CD8-positive, alpha-beta memory T cell (primary cell): ENCODE measurements at regions not wholly inside any gene's neighbourhood (a gene's known extent, or its start where the extent isn't known, plus 50 kb on each side); places are given as distances from the start of the nearest gene placed in this dataset.

Experiments
- CTCF ChIA-PET: fragments of 350-600 bp; sonication (Branson Sonifier 250); formaldehyde crosslinking; loops from one replicate; lab custom pipeline; 2021; ENCODE audit warnings: antibody characterized with exemption; lab: Charles Lee
- POLR2A ChIA-PET: fragments of 350-600 bp; sonication (Branson Sonifier 250); formaldehyde crosslinking; loops from one replicate; lab custom pipeline; 2021; ENCODE audit warnings: antibody characterized with exemption; lab: Charles Lee
- DNase-seq, 5 donors: peaks; one replicate each; pipeline versions ENCODE4 v3.0.0 to v3.0.0-alpha.2; 2020 to 2022; ENCODE audit warnings: mixed read lengths in 1 of 5
- H3K27ac ChIP-seq: one replicate; pipeline ENCODE4 v1.7.0; 2013; ENCODE audit warnings: low read depth, mild to moderate bottlenecking, low read length, moderate library complexity
- H3K27me3 ChIP-seq: 2 replicates; pipeline ENCODE4 v1.7.0; 2013; ENCODE audit warnings: low read length, mild to moderate bottlenecking; ENCODE audit not compliant: insufficient read depth, poor library complexity, severe bottlenecking
- H3K36me3 ChIP-seq: 2 replicates; pipeline ENCODE4 v1.7.0; 2013; ENCODE audit warnings: mild to moderate bottlenecking, low read length, moderate library complexity; ENCODE audit not compliant: insufficient read depth
- H3K4me1 ChIP-seq: 2 replicates; pipeline ENCODE4 v1.7.0; 2013; ENCODE audit warnings: mild to moderate bottlenecking, low read length, moderate library complexity; ENCODE audit not compliant: insufficient read depth
- H3K4me3 ChIP-seq: 2 replicates; pipeline ENCODE4 v1.7.0; 2013; ENCODE audit warnings: mild to moderate bottlenecking, low read length
- H3K9me3 ChIP-seq: 2 replicates; pipeline ENCODE4 v1.7.0; 2013; ENCODE audit warnings: mild to moderate bottlenecking, low read length
- H3K27ac Mint-ChIP-seq, 8 donors: one replicate each; pipeline ENCODE4 v1.8.0; 2020 to 2021; ENCODE audit warnings: mixed read lengths in 8 of 8, mild to moderate bottlenecking in 6 of 8, inconsistent platforms in 3 of 8, moderate library complexity in 3 of 8
- H3K27me3 Mint-ChIP-seq, 2 donors: one replicate each; pipeline ENCODE4 v1.8.0; 2020 to 2021; ENCODE audit warnings: mixed read lengths in 2 of 2, mild to moderate bottlenecking in 1 of 2, moderate library complexity in 1 of 2
- H3K36me3 Mint-ChIP-seq, 3 donors: one replicate each; pipeline ENCODE4 v1.8.0; 2020 to 2021; ENCODE audit warnings: mixed read lengths in 3 of 3, inconsistent platforms in 1 of 3, mild to moderate bottlenecking in 1 of 3
- H3K4me1 Mint-ChIP-seq, 3 donors: one replicate each; pipeline ENCODE4 v1.8.0; 2020 to 2021; ENCODE audit warnings: mixed read lengths in 3 of 3, inconsistent platforms in 1 of 3, mild to moderate bottlenecking in 1 of 3
- H3K4me3 Mint-ChIP-seq, 7 donors: one replicate each; pipeline ENCODE4 v1.8.0; 2020 to 2021; ENCODE audit warnings: mixed read lengths in 7 of 7, mild to moderate bottlenecking in 6 of 7, moderate library complexity in 4 of 7, inconsistent platforms in 2 of 7
- H3K9me3 Mint-ChIP-seq, 5 donors: one replicate each; pipeline ENCODE4 v1.8.0; 2020 to 2022; ENCODE audit warnings: mixed read lengths in 5 of 5, mild to moderate bottlenecking in 3 of 5, moderate library complexity in 2 of 5, inconsistent platforms in 1 of 5

DNA sequence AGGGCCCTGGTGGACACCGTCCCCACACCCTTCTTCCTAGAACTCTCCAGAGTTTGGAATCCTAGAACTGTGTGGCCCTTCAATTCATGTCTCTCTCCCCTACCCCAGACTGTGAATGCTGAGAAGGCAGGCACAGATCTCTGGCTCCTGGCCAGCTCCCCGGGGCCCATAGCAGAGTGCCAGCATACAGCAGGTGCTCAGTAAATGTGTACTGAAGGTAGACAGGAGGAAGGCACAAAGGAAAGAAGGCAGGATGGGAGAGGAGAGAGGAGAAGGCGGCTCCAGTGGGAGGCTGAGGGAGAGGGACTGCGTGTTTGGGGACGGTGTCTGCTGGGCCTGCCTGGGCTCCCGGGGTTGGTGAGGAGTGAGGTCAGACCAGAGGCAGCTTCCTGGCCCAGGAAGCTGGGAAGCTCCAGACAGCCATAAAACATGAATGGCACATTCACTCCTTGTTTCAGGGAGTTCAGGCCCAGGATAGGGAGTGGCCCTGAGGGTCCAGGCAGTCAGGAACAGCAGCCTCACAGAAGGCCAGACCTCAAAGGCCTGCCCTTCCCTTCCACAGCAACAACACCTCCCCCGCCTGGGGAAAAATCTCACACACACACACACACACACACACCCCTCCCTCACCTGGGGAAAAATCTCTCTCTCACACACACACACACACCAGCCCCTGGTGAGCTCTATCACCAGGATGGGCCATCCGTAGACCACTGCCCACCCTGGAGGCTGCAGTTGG, 137.1 kb upstream of the PRR20G start:
- Mint-ChIP-seq H3K4me1 (no peaks in the 10 kb centered on the region), H3K27ac (no peak overlapping the region), H3K27me3 (peaks cover 15 to 52% of the 10 kb centered on the region in 2 donors), H3K4me3 (no peak overlapping the region), H3K9me3 (peaks cover 0 to 3% (median 0%) of the 10 kb centered on the region in 5 donors), H3K36me3 (no peaks in the 10 kb centered on the region)
- Histone ChIP-seq H3K36me3 (no peaks in the 10 kb centered on the region), H3K4me1 (no peaks in the 10 kb centered on the region), H3K27ac (no peak overlapping the region), H3K27me3 (no peaks in the 10 kb centered on the region), H3K4me3 (no peak overlapping the region), H3K9me3 (no peaks in the 10 kb centered on the region)
- ChIA-PET POLR2A (no interaction called here), CTCF (no interaction called here)
- DNase-seq, result no peak

DNA sequence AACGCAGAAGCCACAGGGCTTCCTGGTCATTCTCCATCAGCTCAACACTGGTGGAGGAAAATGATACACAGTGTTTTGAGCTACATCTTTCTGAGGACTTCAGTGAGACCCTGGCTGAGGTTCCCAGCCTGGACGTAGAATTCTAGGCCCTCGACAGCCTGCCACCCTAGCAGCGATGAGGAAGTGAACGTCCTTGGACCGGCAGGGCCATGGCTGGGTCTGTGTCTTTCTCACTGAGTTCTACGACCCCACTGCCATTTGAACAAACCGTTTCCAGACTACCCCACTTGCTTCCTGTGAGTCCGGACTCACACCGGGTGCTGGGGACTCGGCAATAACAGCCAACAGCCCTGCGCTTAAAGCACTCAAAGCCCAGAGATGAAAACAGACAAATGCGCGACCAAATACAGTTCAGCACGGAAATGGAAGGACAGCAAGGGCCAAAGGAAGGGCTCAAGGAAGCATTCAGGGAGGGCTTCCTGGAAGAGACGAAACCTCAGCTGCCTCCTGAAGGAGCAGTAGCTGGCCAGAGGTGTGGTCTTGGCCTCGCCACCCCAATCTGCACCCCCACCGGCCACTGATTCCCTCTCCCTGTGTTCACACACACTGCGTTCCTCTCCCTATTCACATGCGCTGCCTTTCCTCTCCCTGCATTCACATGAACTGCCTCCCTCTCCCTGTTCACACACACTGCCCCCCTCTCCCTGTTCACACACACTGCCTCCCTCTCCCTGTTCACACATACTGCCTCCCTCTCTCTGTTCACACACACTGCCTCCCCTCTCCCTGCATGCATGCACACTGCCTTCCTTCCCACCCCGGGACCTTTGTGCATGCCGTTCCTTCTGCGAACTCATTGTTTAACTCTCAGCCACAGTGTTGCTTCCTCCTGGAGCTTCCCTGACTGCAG, 136.3 kb upstream of the PRR20G start:
- H3K9me3 ChIP-seq, result no peaks in the 10 kb centered on the region
- CTCF ChIA-PET, result no interaction called here
- Mint-ChIP-seq H3K4me1 (no peaks in the 10 kb centered on the region), H3K4me3 (no peak overlapping the region), H3K27me3 (peaks cover 15 to 57% of the 10 kb centered on the region in 2 donors), H3K9me3 (peaks cover 0 to 1% (median 0%) of the 10 kb centered on the region in 5 donors), H3K36me3 (no peaks in the 10 kb centered on the region), H3K27ac (no peak overlapping the region)
- H3K36me3 ChIP-seq, result no peaks in the 10 kb centered on the region
- H3K27ac ChIP-seq, result no peak overlapping the region
- no peak for DNase-seq
- no peaks in the 10 kb centered on the region for H3K27me3 ChIP-seq
- H3K4me3 ChIP-seq, result no peak overlapping the region
- no peaks in the 10 kb centered on the region for H3K4me1 ChIP-seq
- POLR2A ChIA-PET, result no interaction called here

- POLR2A ChIA-PET, result no interaction called here
- peaks cover 9 to 55% of the 10 kb centered on the region in 2 donors for H3K27me3 Mint-ChIP-seq
- no peaks in the 10 kb centered on the region for H3K36me3 ChIP-seq
- no peak overlapping the region for H3K4me3 ChIP-seq
- H3K27ac ChIP-seq, result no peak overlapping the region
- H3K27me3 ChIP-seq, result no peaks in the 10 kb centered on the region
- no peaks in the 10 kb centered on the region for H3K4me1 ChIP-seq
- no peaks in the 10 kb centered on the region for H3K9me3 ChIP-seq
- CTCF ChIA-PET, result no interaction called here
- DNase-seq, result no peak
- no peak overlapping the region for H3K27ac Mint-ChIP-seq
- no peaks in the 10 kb centered on the region for H3K9me3 Mint-ChIP-seq
- no peaks in the 10 kb centered on the region for H3K4me1 Mint-ChIP-seq
- H3K4me3 Mint-ChIP-seq, result no peak overlapping the region
- no peaks in the 10 kb centered on the region for H3K36me3 Mint-ChIP-seq
These were observed 135.0 kb upstream of the PRR20G start for GRCh38 chr3:127422663-127423375.

GRCh38 chr3:127421943-127422662, 134.3 kb upstream of the PRR20G start:
- Histone ChIP-seq H3K27ac (no peak overlapping the region), H3K4me1 (no peaks in the 10 kb centered on the region), H3K9me3 (no peaks in the 10 kb centered on the region), H3K36me3 (no peaks in the 10 kb centered on the region), H3K4me3 (no peak overlapping the region), H3K27me3 (no peaks in the 10 kb centered on the region)
- H3K9me3 Mint-ChIP-seq, result no peaks in the 10 kb centered on the region
- POLR2A ChIA-PET, result no interaction called here
- H3K36me3 Mint-ChIP-seq, result no peaks in the 10 kb centered on the region
- peaks cover 5 to 55% of the 10 kb centered on the region in 2 donors for H3K27me3 Mint-ChIP-seq
- no peak overlapping the region for H3K27ac Mint-ChIP-seq
- H3K4me3 Mint-ChIP-seq, result no peak overlapping the region
- no peaks in the 10 kb centered on the region for H3K4me1 Mint-ChIP-seq
- CTCF ChIA-PET, result no interaction called here
- DNase-seq, result no peak

DNA sequence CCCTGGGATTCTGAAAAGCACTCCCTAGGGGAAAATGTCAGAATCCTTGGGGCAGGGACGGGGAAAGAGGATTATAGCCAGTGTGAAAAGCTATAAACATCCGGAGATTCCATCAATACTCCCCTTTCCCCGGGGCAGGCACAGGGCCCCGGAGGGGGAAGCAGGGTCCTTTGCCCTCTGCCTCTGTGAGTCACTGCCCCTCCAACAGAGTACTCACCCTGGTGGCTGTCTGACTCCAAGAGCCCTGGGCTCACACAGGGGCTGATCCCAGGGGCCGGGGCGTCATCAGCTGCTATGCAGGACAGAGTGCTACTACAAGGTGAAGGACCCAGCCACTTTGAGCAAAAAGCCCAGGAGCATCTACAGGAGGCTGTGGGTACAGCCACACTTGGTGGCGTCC, 133.0 kb upstream of the PRR20G start:
- peaks cover 3 to 56% of the 10 kb centered on the region in 2 donors for H3K27me3 Mint-ChIP-seq
- ChIA-PET POLR2A (no interaction called here), CTCF (no interaction called here)
- H3K36me3 ChIP-seq, result no peaks in the 10 kb centered on the region
- H3K27ac ChIP-seq, result no peak overlapping the region
- H3K9me3 ChIP-seq, result no peaks in the 10 kb centered on the region
- DNase-seq, result no peak
- H3K27ac Mint-ChIP-seq, result no peak overlapping the region
- H3K4me1 ChIP-seq, result no peaks in the 10 kb centered on the region
- H3K27me3 ChIP-seq, result no peaks in the 10 kb centered on the region
- H3K4me3 Mint-ChIP-seq, result no peak overlapping the region
- H3K4me3 ChIP-seq, result no peak overlapping the region
- no peaks in the 10 kb centered on the region for H3K36me3 Mint-ChIP-seq
- no peaks in the 10 kb centered on the region for H3K9me3 Mint-ChIP-seq
- H3K4me1 Mint-ChIP-seq, result no peaks in the 10 kb centered on the region

GRCh38 chr3:127419641-127420553, 132.1 kb upstream of the PRR20G start:
- no peak overlapping the region for H3K4me3 ChIP-seq
- no peak overlapping the region for H3K27ac Mint-ChIP-seq
- H3K9me3 Mint-ChIP-seq, result no peaks in the 10 kb centered on the region
- no peak overlapping the region for H3K27ac ChIP-seq
- H3K4me1 Mint-ChIP-seq, result no peaks in the 10 kb centered on the region
- no peak for DNase-seq
- CTCF ChIA-PET, result no interaction called here
- no peaks in the 10 kb centered on the region for H3K36me3 Mint-ChIP-seq
- H3K4me3 Mint-ChIP-seq, result no peak overlapping the region
- H3K27me3 Mint-ChIP-seq, result peaks cover 4 to 60% of the 10 kb centered on the region in 2 donors
- no peaks in the 10 kb centered on the region for H3K27me3 ChIP-seq
- POLR2A ChIA-PET, result no interaction called here
- H3K4me1 ChIP-seq, result no peaks in the 10 kb centered on the region
- no peaks in the 10 kb centered on the region for H3K9me3 ChIP-seq
- H3K36me3 ChIP-seq, result no peaks in the 10 kb centered on the region

- no peaks in the 10 kb centered on the region for H3K4me1 ChIP-seq
- H3K27ac ChIP-seq, result no peak overlapping the region
- Mint-ChIP-seq H3K4me3 (no peak overlapping the region), H3K36me3 (no peaks in the 10 kb centered on the region), H3K4me1 (no peaks in the 10 kb centered on the region), H3K27ac (no peak overlapping the region), H3K27me3 (peaks cover 8 to 59% of the 10 kb centered on the region in 2 donors), H3K9me3 (no peaks in the 10 kb centered on the region)
- no peaks in the 10 kb centered on the region for H3K9me3 ChIP-seq
- ChIA-PET CTCF (no interaction called here), POLR2A (no interaction called here)
- H3K4me3 ChIP-seq, result no peak overlapping the region
- H3K36me3 ChIP-seq, result no peaks in the 10 kb centered on the region
- DNase-seq, result no peak
- H3K27me3 ChIP-seq, result no peaks in the 10 kb centered on the region
These were observed 131.3 kb upstream of the PRR20G start for GRCh38 chr3:127419182-127419581.
